A549 (cell line): ENCODE measurements at regions not wholly inside any gene's neighbourhood (a gene's known extent, or its start where the extent isn't known, plus 50 kb on each side); places are given as distances from the start of the nearest gene placed in this dataset.

Experiments
- CHD4 ChIP-seq: fragments of 200-600 bp; sonication (generic); IDR thresholded peaks from 2 replicates; pipeline ENCODE4 v1.6.1; 2016; ENCODE audit warnings: antibody characterized with exemption, mild to moderate bottlenecking, borderline replicate concordance
- CTCF ChIP-seq: fragments of >200 bp; sonication (Bioruptor Twin); formaldehyde crosslinking; IDR thresholded peaks from 3 replicates; pipeline ENCODE4 v1.5.1; 2016

GRCh38 chr13:34129436-34129835 lies 311.5 kb downstream of the RFC3 start:
- no peak for TF ChIP-seq CTCF
- TF ChIP-seq CHD4, result no peak
